GM12875 (cell line): ENCODE measurements at regions not wholly inside any gene's neighbourhood (a gene's known extent, or its start where the extent isn't known, plus 50 kb on each side); places are given as distances from the start of the nearest gene placed in this dataset.

ENCODE experiments used
- H3K4me3 ChIP-seq: one replicate; pipeline ENCODE4 v1.5.1; 2011; ENCODE audit warnings: low read depth, low read length, control low read depth
- CTCF ChIP-seq: IDR thresholded peaks from 2 replicates; pipeline ENCODE4 v1.5.1; 2011; ENCODE audit warnings: low read depth, mild to moderate bottlenecking, control low read depth, inconsistent platforms, low read length, moderate library complexity, borderline replicate concordance; ENCODE audit not compliant: insufficient read depth

- TF ChIP-seq CTCF = no peak
These were observed 178.3 kb downstream of the CAVIN4 start for GRCh38 chr9:100756217-100756616.

GRCh38 chr9:100759215-100759614 lies 181.3 kb downstream of the CAVIN4 start:
- no peak for TF ChIP-seq CTCF

More at GRCh38 chr9:100756217-100756616, 178.3 kb downstream of the CAVIN4 start:
- H3K4me3 ChIP-seq = no peak overlapping the region

GRCh38 chr9:100761276-100761802 lies 183.5 kb downstream of the CAVIN4 start:
- TF ChIP-seq CTCF = no peak
- H3K4me3 ChIP-seq = no peak overlapping the region

More at GRCh38 chr9:100759215-100759614, 181.3 kb downstream of the CAVIN4 start:
- H3K4me3 ChIP-seq = no peak overlapping the region

GRCh38 chr9:100774326-100774725 lies 196.4 kb downstream of the CAVIN4 start:
- no peak overlapping the region for H3K4me3 ChIP-seq
- no peak for TF ChIP-seq CTCF

- TF ChIP-seq CTCF = no peak
- no peak overlapping the region for H3K4me3 ChIP-seq
These were observed 197.1 kb downstream of the CAVIN4 start for GRCh38 chr9:100774962-100775361.

GRCh38 chr9:100775912-100776311 lies 198.0 kb downstream of the CAVIN4 start:
- no peak overlapping the region for H3K4me3 ChIP-seq
- no peak for TF ChIP-seq CTCF

GRCh38 chr9:100784755-100785154 lies 206.9 kb downstream of the CAVIN4 start:
- no peak for TF ChIP-seq CTCF
- no peak overlapping the region for H3K4me3 ChIP-seq
